ENCODE measurements at regions not wholly inside any gene's neighbourhood (a gene's known extent, or its start where the extent isn't known, plus 50 kb on each side); places are given as distances from the start of the nearest gene placed in this dataset.
A peak's percentile ranks its signal among the peaks of the same experiment; 100 is the strongest.

- TF ChIP-seq REST (IDR thresholded peaks at IDR 0.05; ENCODE audit: unreplicated experiment) (no peak), POLR2AphosphoS5 (IDR thresholded peaks at IDR 0.05; ENCODE audit: low read depth) (no peak), CTCF (conservative IDR thresholded peaks at IDR 0.05; ENCODE audit: low read depth in 2 of 2) (peak; percentile 70 to 80), EZH2 (IDR thresholded peaks at IDR 0.05; ENCODE audit: low read depth, unreplicated experiment) (no peak), JUNB (IDR thresholded peaks at IDR 0.05; ENCODE audit: unreplicated experiment) (no peak), EZH2phosphoT487 (IDR thresholded peaks at IDR 0.05; ENCODE audit: unreplicated experiment) (no peak), CREB1 (CRISPR knock-in tag; IDR thresholded peaks at IDR 0.05; ENCODE audit: low read depth) (no peak), ZNF331 (CRISPR knock-in tag; IDR thresholded peaks at IDR 0.05; ENCODE audit: low read depth) (no peak), ZNF462 (CRISPR knock-in tag; IDR thresholded peaks at IDR 0.05) (no peak), NANOG (IDR thresholded peaks at IDR 0.05; ENCODE audit: borderline replicate concordance) (no peak)
These were observed 502.1 kb upstream of the IL12A start for GRCh38 chr3:159486580-159486979.
